Thyroid gland (tissue), 4 donors: ENCODE measurements at regions not wholly inside any gene's neighbourhood (a gene's known extent, or its start where the extent isn't known, plus 50 kb on each side); places are given as distances from the start of the nearest gene placed in this dataset.

Experiments
- DNase-seq, 2 donors: peaks; one replicate each; pipeline ENCODE4 v3.0.0-alpha.2; 2019
- H3K27ac ChIP-seq, 3 donors: fragments of 200-600 bp; sonication (generic); 1 replicate in 2 of 3; 2 replicates in 1 of 3; pipeline ENCODE4 v1.5.1; 2016 to 2019; ENCODE audit warnings: mild to moderate bottlenecking in 1 of 3, moderate library complexity in 1 of 3
- H3K27me3 ChIP-seq: fragments of 200-600 bp; sonication (generic); one replicate; pipeline ENCODE4 v1.5.1; 2019
- H3K36me3 ChIP-seq, 2 donors: fragments of 200-600 bp; sonication (generic); one replicate each; pipeline ENCODE4 v1.5.1; 2016 to 2019
- H3K4me1 ChIP-seq, 2 donors: fragments of 200-600 bp; sonication (generic); one replicate each; pipeline ENCODE4 v1.5.1; 2017 to 2019
- H3K4me3 ChIP-seq, 3 donors: fragments of 200-600 bp; sonication (generic); replicated peaks in 1 of 3; 1 replicate in 2 of 3; 2 replicates in 1 of 3; pipeline ENCODE4 v1.5.1; 2016; ENCODE audit warnings: mild to moderate bottlenecking in 1 of 3
- H3K9me3 ChIP-seq: fragments of 200-600 bp; sonication (generic); one replicate; pipeline ENCODE4 v1.5.1; 2017
- CTCF ChIP-seq, 6 experiments: fragments of 200-600 bp in 3 of 6; fragments of 450-650 bp in 3 of 6; sonication (generic) in 3 of 6; IDR thresholded peaks; one replicate each; pipeline ENCODE4 v1.5.1; 2016 to 2019; ENCODE audit warnings: antibody characterized with exemption in 6 of 6, mild to moderate bottlenecking in 2 of 6, inconsistent platforms in 1 of 6, moderate library complexity in 1 of 6
- POLR2A ChIP-seq, 2 donors: fragments of 450-650 bp; IDR thresholded peaks; one replicate each; pipeline ENCODE4 v1.6.1; 2017; ENCODE audit warnings: antibody characterized with exemption in 2 of 2, mild to moderate bottlenecking in 2 of 2, moderate library complexity in 1 of 2
- WGBS, 2 donors: methylation state at CpG; one replicate each; pipeline ENCODE4 v1.1.5; 2017; 5-methylcytosine and 5-hydroxymethylcytosine counted together
- intact Hi-C: fragments of 100-400 bp; cut with DNase I; formaldehyde crosslinking; loops from one replicate; pipeline ENCODE4 v1.15.1; 2023

- no peak for TF ChIP-seq POLR2A (IDR thresholded peaks at IDR 0.05)
- TF ChIP-seq CTCF (IDR thresholded peaks at IDR 0.05): no peak
- Histone ChIP-seq H3K9me3 (no peaks in the 10 kb centered on the region), H3K27ac (no peak overlapping the region), H3K4me1 (no peaks in the 10 kb centered on the region), H3K36me3 (no peaks in the 10 kb centered on the region), H3K27me3 (no peaks in the 10 kb centered on the region), H3K4me3 (no peak overlapping the region)
- 58 to 67% methylated on average over 2 of the region's 2 CpGs for WGBS, 2 donors
- intact Hi-C loops: no loop called here
- no peak for DNase-seq
Measured at GRCh38 chr5:13640270-13640669, 304.2 kb downstream of the DNAH5 start.

- H3K27ac ChIP-seq: no peak overlapping the region
- H3K27me3 ChIP-seq: no peaks in the 10 kb centered on the region
- intact Hi-C loops: no loop called here
- H3K4me1 ChIP-seq: no peaks in the 10 kb centered on the region
- TF ChIP-seq CTCF (IDR thresholded peaks at IDR 0.05): no peak
- no peak for TF ChIP-seq POLR2A (IDR thresholded peaks at IDR 0.05)
- no peaks in the 10 kb centered on the region for H3K9me3 ChIP-seq
- no peak for DNase-seq
- 59 to 74% methylated on average over 1 of the region's 1 CpG for WGBS, 2 donors
- no peak overlapping the region for H3K4me3 ChIP-seq
- H3K36me3 ChIP-seq: no peaks in the 10 kb centered on the region
Measured at GRCh38 chr5:13632676-13633075, 311.8 kb downstream of the DNAH5 start.

GRCh38 chr5:13629218-13629617 is 315.3 kb downstream of the DNAH5 start:
- TF ChIP-seq POLR2A (IDR thresholded peaks at IDR 0.05): no peak
- TF ChIP-seq CTCF (IDR thresholded peaks at IDR 0.05): no peak
- WGBS, 2 donors: 86 to 96% methylated on average over 2 of the region's 2 CpGs
- Histone ChIP-seq H3K4me1 (no peaks in the 10 kb centered on the region), H3K36me3 (no peaks in the 10 kb centered on the region), H3K4me3 (no peak overlapping the region), H3K27me3 (no peaks in the 10 kb centered on the region), H3K27ac (no peak overlapping the region), H3K9me3 (no peaks in the 10 kb centered on the region)
- DNase-seq: no peak
- intact Hi-C loops: no loop called here

- H3K27ac ChIP-seq: no peak overlapping the region
- TF ChIP-seq CTCF (IDR thresholded peaks at IDR 0.05) (no peak), POLR2A (IDR thresholded peaks at IDR 0.05) (no peak)
- no peak overlapping the region for H3K4me3 ChIP-seq
- H3K9me3 ChIP-seq: no peaks in the 10 kb centered on the region
- 54 to 72% methylated on average over 3 of the region's 3 CpGs for WGBS, 2 donors
- no peaks in the 10 kb centered on the region for H3K27me3 ChIP-seq
- no peaks in the 10 kb centered on the region for H3K4me1 ChIP-seq
- DNase-seq: no peak
- no peaks in the 10 kb centered on the region for H3K36me3 ChIP-seq
- intact Hi-C loops: no loop called here
Measured at GRCh38 chr5:13627673-13628454, 316.6 kb downstream of the DNAH5 start.

GRCh38 chr5:13625616-13626198 is 318.8 kb downstream of the DNAH5 start:
- no peak overlapping the region for H3K27ac ChIP-seq
- intact Hi-C loops: no loop called here
- DNase-seq: no peak
- no peaks in the 10 kb centered on the region for H3K9me3 ChIP-seq
- H3K27me3 ChIP-seq: no peaks in the 10 kb centered on the region
- no peak overlapping the region for H3K4me3 ChIP-seq
- WGBS, 2 donors: 86 to 94% methylated on average over 1 of the region's 1 CpG
- no peaks in the 10 kb centered on the region for H3K4me1 ChIP-seq
- no peak for TF ChIP-seq CTCF (IDR thresholded peaks at IDR 0.05)
- no peak for TF ChIP-seq POLR2A (IDR thresholded peaks at IDR 0.05)
- H3K36me3 ChIP-seq: no peaks in the 10 kb centered on the region
